ENCODE measurements at regions not wholly inside any gene's neighbourhood (a gene's known extent, or its start where the extent isn't known, plus 50 kb on each side); places are given as distances from the start of the nearest gene placed in this dataset.

DNA sequence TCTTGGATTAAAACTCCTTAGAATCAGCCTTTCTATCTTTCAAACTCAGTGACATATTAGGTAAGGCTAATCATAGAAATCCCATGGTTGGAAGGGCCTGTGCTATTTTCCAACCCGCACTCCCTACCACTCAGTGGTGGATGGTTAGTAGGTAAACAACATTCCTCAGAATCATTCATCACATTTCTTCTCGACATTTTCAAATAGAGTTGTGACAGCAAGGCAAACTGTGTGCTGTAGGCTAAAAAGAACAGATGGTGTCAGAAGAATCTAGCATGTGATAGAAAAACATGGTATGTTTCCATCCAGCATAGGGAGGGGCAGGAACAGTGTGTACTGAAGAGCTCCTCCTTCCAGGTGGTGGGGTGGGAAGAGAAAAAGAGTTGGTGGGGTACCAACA is 227.3 kb upstream of the NMUR2 start:
- H3K4me1 ChIP-seq = no peaks in the 10 kb centered on the region
- TF ChIP-seq, protein P1, sequence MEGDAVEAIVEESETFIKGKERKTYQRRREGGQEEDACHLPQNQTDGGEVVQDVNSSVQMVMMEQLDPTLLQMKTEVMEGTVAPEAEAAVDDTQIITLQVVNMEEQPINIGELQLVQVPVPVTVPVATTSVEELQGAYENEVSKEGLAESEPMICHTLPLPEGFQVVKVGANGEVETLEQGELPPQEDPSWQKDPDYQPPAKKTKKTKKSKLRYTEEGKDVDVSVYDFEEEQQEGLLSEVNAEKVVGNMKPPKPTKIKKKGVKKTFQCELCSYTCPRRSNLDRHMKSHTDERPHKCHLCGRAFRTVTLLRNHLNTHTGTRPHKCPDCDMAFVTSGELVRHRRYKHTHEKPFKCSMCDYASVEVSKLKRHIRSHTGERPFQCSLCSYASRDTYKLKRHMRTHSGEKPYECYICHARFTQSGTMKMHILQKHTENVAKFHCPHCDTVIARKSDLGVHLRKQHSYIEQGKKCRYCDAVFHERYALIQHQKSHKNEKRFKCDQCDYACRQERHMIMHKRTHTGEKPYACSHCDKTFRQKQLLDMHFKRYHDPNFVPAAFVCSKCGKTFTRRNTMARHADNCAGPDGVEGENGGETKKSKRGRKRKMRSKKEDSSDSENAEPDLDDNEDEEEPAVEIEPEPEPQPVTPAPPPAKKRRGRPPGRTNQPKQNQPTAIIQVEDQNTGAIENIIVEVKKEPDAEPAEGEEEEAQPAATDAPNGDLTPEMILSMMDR (IDR thresholded peaks at IDR 0.05; ENCODE audit: low read depth, low read length) = no peak
- no peak for DNase-seq
- no peaks in the 10 kb centered on the region for H3K9me3 ChIP-seq
- no peak overlapping the region for H3K4me3 ChIP-seq (ENCODE audit: low read depth, low read length)
- no peaks in the 10 kb centered on the region for H3K36me3 ChIP-seq
- no peaks in the 10 kb centered on the region for H3K27me3 ChIP-seq

DNA sequence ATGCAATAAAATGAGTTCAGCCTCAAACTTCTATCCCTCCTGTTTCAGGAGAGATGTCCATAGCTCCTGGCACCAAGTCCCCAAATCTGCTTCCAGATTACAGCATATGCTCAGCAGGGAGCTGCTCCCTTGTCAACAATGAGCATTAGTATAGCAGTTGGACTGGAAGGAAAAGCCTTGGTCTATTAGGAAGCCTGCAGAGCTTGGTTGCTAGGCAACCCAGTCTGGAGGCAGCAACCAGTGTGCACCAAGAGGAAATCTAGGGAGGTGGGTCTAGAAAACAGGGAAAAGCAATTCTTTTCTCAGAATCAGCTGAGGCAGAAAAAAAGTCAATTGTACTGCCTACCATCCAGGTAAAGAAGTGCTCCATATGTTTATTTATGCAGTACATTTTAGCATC is 229.5 kb upstream of the NMUR2 start:
- TF ChIP-seq, protein P1 (IDR thresholded peaks at IDR 0.05; ENCODE audit: low read depth, low read length) = no peak

DNA sequence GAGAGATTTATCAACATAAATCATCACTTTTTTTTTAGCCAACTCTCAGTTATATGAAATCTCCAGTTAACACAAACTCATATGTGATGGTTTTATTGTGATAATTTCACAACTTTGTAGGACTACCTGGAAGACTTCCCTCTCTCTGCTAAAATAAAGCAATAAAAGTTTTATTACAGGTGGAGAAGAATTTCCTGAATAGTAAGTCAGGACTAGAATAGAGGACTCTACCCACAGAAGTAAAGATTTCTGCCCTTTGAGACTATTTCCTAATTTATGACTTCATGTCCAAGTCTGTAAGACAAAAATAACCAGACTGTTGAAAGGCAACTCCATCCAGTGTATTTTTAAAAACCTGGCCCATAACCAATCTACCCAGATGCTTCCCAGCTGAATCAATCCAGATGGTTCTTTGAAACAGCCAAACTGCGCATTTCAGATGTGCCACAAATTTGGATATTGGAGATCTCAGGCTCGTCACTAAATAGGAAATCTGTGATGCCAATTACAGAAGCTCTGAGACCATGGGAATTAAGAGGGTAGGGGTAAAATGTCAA is 234.0 kb upstream of the NMUR2 start:
- H3K4me3 ChIP-seq (ENCODE audit: low read depth, low read length) = no peak overlapping the region
- H3K36me3 ChIP-seq = no peaks in the 10 kb centered on the region
- DNase-seq = no peak
- no peaks in the 10 kb centered on the region for H3K27me3 ChIP-seq
- no peaks in the 10 kb centered on the region for H3K9me3 ChIP-seq
- H3K4me1 ChIP-seq = no peaks in the 10 kb centered on the region
- TF ChIP-seq, protein P1 (IDR thresholded peaks at IDR 0.05; ENCODE audit: low read depth, low read length) = no peak

More for the DNA sequence above, 229.5 kb upstream of the NMUR2 start:
- DNase-seq = no peak
- Histone ChIP-seq H3K4me1 (no peaks in the 10 kb centered on the region), H3K27me3 (no peaks in the 10 kb centered on the region), H3K4me3 (ENCODE audit: low read depth, low read length) (no peak overlapping the region), H3K9me3 (no peaks in the 10 kb centered on the region), H3K36me3 (no peaks in the 10 kb centered on the region)

DNA sequence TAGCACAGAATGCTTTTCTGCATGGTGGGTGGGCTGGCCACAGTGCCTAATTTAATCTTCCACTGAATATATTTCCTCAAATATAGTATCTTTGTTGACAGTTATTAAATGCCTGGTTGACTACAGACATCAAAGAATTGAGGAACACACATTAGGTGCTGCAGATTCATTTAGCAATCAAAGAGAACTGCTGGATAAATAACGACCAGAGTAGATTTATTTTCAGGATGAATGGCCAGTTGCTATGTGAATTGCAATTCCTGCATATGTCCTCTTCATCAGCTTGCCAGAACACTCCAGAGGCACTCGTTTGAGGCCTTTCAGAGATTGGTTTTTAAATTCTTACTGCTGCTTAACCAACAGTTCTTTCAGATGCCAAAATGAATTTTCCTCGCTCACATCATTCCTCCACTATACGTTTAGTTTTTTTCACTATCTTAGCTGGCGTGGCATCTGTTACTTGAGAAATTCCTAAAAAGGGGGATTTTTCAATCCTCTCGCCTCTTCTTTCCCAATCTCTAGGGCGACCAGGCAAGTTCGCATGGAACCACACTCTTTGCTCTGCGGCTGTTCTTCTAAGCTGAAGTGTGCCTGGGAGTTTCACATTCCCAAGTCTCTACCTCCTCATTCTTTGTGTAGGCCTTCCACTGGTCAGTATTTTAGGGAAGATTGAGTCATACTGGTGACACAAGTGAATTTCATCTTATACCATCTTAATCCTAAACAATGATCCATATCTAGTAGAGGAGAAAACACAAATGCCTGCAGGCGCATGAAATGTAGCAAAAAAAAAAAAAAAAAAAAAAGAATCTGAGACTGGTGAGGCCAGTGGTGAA is 237.1 kb upstream of the NMUR2 start:
- TF ChIP-seq, protein P1 (IDR thresholded peaks at IDR 0.05; ENCODE audit: low read depth, low read length) = no peak
- DNase-seq = no peak
- H3K27me3 ChIP-seq = no peaks in the 10 kb centered on the region
- H3K4me1 ChIP-seq = no peaks in the 10 kb centered on the region
- no peak overlapping the region for H3K4me3 ChIP-seq (ENCODE audit: low read depth, low read length)
- no peaks in the 10 kb centered on the region; the same call in 1 of the 2 replicates for H3K9me3 ChIP-seq
- no peaks in the 10 kb centered on the region for H3K36me3 ChIP-seq

DNA sequence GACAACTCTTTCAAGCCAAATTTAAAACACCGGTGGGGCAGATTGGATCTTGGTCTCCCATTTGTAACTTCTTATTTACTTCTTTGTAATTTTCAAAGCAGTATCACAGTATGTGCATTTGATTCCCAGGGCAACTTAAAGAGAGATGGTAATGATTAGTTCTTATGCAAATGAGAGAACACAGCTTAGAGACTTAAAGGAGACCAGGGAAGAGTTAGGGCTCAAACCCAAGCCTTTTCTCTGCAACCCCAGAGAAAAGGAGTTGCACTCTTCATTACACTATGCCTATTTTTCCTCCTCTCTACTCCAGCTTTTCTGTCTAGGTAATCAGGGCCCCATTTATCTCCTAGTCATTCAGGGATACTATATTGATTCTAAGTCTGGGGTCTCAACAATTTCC is 237.8 kb upstream of the NMUR2 start:
- no peak for DNase-seq
- H3K27me3 ChIP-seq = no peaks in the 10 kb centered on the region
- TF ChIP-seq, protein P1 (IDR thresholded peaks at IDR 0.05; ENCODE audit: low read depth, low read length) = no peak

More for the DNA sequence above, 237.8 kb upstream of the NMUR2 start:
- no peak overlapping the region for H3K4me3 ChIP-seq (ENCODE audit: low read depth, low read length)
- H3K4me1 ChIP-seq = no peaks in the 10 kb centered on the region
- H3K36me3 ChIP-seq = no peaks in the 10 kb centered on the region
- no peaks in the 10 kb centered on the region; the same call in 1 of the 2 replicates for H3K9me3 ChIP-seq

Measured in BE2C (cell line).